GM12864 (cell line): ENCODE measurements at regions not wholly inside any gene's neighbourhood (a gene's known extent, or its start where the extent isn't known, plus 50 kb on each side); places are given as distances from the start of the nearest gene placed in this dataset.

Experiments
- DNase-seq: peaks from one replicate; pipeline ENCODE4 v3.0.0-alpha.2; 2011; ENCODE audit warnings: low read depth
- H3K4me3 ChIP-seq: 2 replicates; pipeline ENCODE4 v1.5.1; 2011; ENCODE audit warnings: mild to moderate bottlenecking, low read depth, low read length, control low read depth
- CTCF ChIP-seq: IDR thresholded peaks from 2 replicates; pipeline ENCODE4 v1.5.1; 2011; ENCODE audit warnings: low read depth, mild to moderate bottlenecking, moderate library complexity, low read length, control low read depth, inconsistent platforms; ENCODE audit errors: missing control alignments

GRCh38 chr7:114255404-114255841, 159.2 kb upstream of the FOXP2 start:
- no peak for TF ChIP-seq CTCF

GRCh38 chr7:114243646-114244045, 171.0 kb upstream of the FOXP2 start:
- TF ChIP-seq CTCF, result no peak
- H3K4me3 ChIP-seq, result no peak overlapping the region
- no peak for DNase-seq

More at GRCh38 chr7:114255404-114255841, 159.2 kb upstream of the FOXP2 start:
- DNase-seq, result no peak
- H3K4me3 ChIP-seq, result no peak overlapping the region

GRCh38 chr7:114242992-114243507, 171.6 kb upstream of the FOXP2 start:
- no peak for TF ChIP-seq CTCF
- no peak for DNase-seq
- H3K4me3 ChIP-seq, result no peak overlapping the region

GRCh38 chr7:114229246-114229645, 185.4 kb upstream of the FOXP2 start:
- H3K4me3 ChIP-seq, result no peak overlapping the region
- TF ChIP-seq CTCF, result no peak
- no peak for DNase-seq

- TF ChIP-seq CTCF, result no peak
- DNase-seq, result no peak
- H3K4me3 ChIP-seq, result no peak overlapping the region
These were observed 188.8 kb upstream of the FOXP2 start for GRCh38 chr7:114225784-114226183.

GRCh38 chr7:114218283-114218682, 196.3 kb upstream of the FOXP2 start:
- no peak for TF ChIP-seq CTCF
- DNase-seq, result no peak

GRCh38 chr7:114217026-114217806, 197.4 kb upstream of the FOXP2 start:
- H3K4me3 ChIP-seq, result no peak overlapping the region
- TF ChIP-seq CTCF, result no peak
- no peak for DNase-seq

More at GRCh38 chr7:114218283-114218682, 196.3 kb upstream of the FOXP2 start:
- H3K4me3 ChIP-seq, result no peak overlapping the region
